Gastrocnemius medialis (tissue), 4 donors: ENCODE measurements at regions not wholly inside any gene's neighbourhood (a gene's known extent, or its start where the extent isn't known, plus 50 kb on each side); places are given as distances from the start of the nearest gene placed in this dataset.

Experiments used
- ATAC-seq, 2 donors: fragments of 150-250 bp; one replicate each; pipeline ENCODE4 v1.9.1; 2016
- DNase-seq, 2 donors: peaks; one replicate each; pipeline ENCODE4 v3.0.0-alpha.2; 2019
- H3K27ac ChIP-seq, 4 donors: fragments of 200-600 bp; sonication (generic); 1 replicate in 1 of 4; 2 replicates in 3 of 4; pipeline ENCODE4 v1.5.1; 2016 to 2018; ENCODE audit warnings: mild to moderate bottlenecking in 2 of 4, moderate library complexity in 1 of 4
- H3K27me3 ChIP-seq, 3 donors: fragments of 200-600 bp; sonication (generic) in 2 of 3; 1 replicate in 1 of 3; 2 replicates in 2 of 3; pipeline versions ENCODE4 v1.5.1 to v1.6.0; 2016 to 2019; ENCODE audit warnings: mild to moderate bottlenecking in 1 of 3, moderate library complexity in 1 of 3
- H3K36me3 ChIP-seq, 2 donors: fragments of 200-600 bp; sonication (generic) in 1 of 2; one replicate each; pipeline ENCODE4 v1.5.1; 2017 to 2018
- H3K4me1 ChIP-seq, 2 donors: fragments of 200-600 bp; sonication (generic) in 1 of 2; one replicate each; pipeline ENCODE4 v1.5.1; 2016 to 2017; ENCODE audit warnings: mild to moderate bottlenecking in 2 of 2
- H3K4me3 ChIP-seq, 4 donors: fragments of 200-600 bp; sonication (generic) in 3 of 4; 1 replicate in 1 of 4; 2 replicates in 3 of 4; pipeline ENCODE4 v1.5.1; 2016 to 2019; ENCODE audit warnings: mild to moderate bottlenecking in 2 of 4
- H3K9me3 ChIP-seq, 3 donors: fragments of 200-600 bp; sonication (generic) in 2 of 3; 1 replicate in 1 of 3; 2 replicates in 2 of 3; pipeline ENCODE4 v1.5.1; 2016 to 2019
- POLR2A ChIP-seq, 2 donors: fragments of 450-650 bp; IDR thresholded peaks; one replicate each; pipeline ENCODE4 v1.6.1; 2017; ENCODE audit warnings: antibody characterized with exemption in 2 of 2, mild to moderate bottlenecking in 2 of 2, moderate library complexity in 2 of 2
- in situ Hi-C, 4 donors: fragments of 200-750 bp; cut with MboI; loops; one replicate each; pipeline versions ENCODE4 v1.15.0 to v1.8.0; 2017; ENCODE audit warnings: low sequenced_read_pairs in 4 of 4
- intact Hi-C: fragments of 100-400 bp; cut with DNase I; formaldehyde crosslinking; loops from one replicate; pipeline ENCODE4 v1.15.1; 2023; ENCODE audit warnings: low total_unique reads
- TF ChIP-seq, protein P1 (sequence below), 5 experiments: fragments of 450-650 bp in 3 of 5; fragments of 200-600 bp in 2 of 5; sonication (generic) in 2 of 5; IDR thresholded peaks in 4 of 5; conservative IDR thresholded peaks in 1 of 5; 1 replicate in 4 of 5; 2 replicates in 1 of 5; pipeline ENCODE4 v1.5.1; 2016 to 2019; ENCODE audit warnings: antibody characterized with exemption in 5 of 5, mild to moderate bottlenecking in 3 of 5, moderate library complexity in 3 of 5

DNA sequence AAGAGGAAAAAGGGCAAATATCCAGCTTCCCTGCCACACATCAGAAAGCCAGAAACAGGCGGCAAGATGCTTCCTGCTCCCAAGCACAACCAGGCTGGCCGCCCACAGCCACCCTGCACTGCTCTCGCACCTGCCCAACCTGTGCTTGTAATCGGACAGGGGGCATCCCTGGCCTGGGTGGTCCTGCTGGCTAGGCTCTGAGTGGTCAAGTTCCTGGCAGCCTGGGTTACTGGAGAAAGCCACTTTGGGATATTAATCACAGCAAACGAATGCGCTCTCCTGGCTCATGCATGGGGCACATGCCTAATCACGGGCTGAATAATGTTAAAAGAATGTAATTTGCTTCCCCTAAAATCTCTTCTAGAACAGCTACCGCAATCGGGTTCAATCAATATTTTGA is 442.4 kb downstream of the MCTP2 start:
- Histone ChIP-seq H3K4me3 (no peak overlapping the region), H3K27me3 (no peaks in the 10 kb centered on the region), H3K27ac (no peak overlapping the region), H3K4me1 (peaks cover 0 to 3% of the 10 kb centered on the region in 2 donors), H3K9me3 (no peaks in the 10 kb centered on the region), H3K36me3 (no peaks in the 10 kb centered on the region)
- DNase-seq (no peak), ATAC-seq (no peak)
- in situ Hi-C loops (no loop called here), intact Hi-C loops (no loop called here)
- TF ChIP-seq, protein P1, sequence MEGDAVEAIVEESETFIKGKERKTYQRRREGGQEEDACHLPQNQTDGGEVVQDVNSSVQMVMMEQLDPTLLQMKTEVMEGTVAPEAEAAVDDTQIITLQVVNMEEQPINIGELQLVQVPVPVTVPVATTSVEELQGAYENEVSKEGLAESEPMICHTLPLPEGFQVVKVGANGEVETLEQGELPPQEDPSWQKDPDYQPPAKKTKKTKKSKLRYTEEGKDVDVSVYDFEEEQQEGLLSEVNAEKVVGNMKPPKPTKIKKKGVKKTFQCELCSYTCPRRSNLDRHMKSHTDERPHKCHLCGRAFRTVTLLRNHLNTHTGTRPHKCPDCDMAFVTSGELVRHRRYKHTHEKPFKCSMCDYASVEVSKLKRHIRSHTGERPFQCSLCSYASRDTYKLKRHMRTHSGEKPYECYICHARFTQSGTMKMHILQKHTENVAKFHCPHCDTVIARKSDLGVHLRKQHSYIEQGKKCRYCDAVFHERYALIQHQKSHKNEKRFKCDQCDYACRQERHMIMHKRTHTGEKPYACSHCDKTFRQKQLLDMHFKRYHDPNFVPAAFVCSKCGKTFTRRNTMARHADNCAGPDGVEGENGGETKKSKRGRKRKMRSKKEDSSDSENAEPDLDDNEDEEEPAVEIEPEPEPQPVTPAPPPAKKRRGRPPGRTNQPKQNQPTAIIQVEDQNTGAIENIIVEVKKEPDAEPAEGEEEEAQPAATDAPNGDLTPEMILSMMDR (IDR thresholded peaks at IDR 0.05 in 4 of 5, conservative IDR thresholded peaks at IDR 0.05 in 1 of 5), result no peak
- TF ChIP-seq POLR2A (IDR thresholded peaks at IDR 0.05), result no peak

DNA sequence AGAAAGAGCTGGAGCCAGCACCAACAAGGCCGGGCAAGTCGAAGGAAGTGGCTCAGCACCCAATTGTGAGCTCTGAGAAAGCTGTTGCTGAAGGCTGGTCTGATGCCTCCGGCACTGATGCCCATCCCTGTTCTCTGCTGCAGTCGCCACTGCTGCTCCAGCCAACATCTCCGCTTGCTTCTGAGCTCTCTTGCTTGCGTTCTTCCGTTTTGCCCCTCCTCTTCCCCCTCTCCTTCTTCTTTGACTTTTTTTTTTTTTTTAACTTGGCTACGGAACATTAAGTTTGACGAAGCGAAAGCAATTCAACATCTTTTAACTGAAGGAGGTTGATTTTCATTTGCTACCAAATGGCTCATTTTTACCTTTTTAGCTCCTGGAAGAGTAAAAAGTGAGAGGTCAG is 442.9 kb downstream of the MCTP2 start:
- ATAC-seq, result no peak
- Histone ChIP-seq H3K36me3 (no peaks in the 10 kb centered on the region), H3K4me1 (peaks cover 0 to 3% of the 10 kb centered on the region in 2 donors), H3K4me3 (no peak overlapping the region), H3K9me3 (no peaks in the 10 kb centered on the region), H3K27me3 (no peaks in the 10 kb centered on the region), H3K27ac (no peak overlapping the region)
- in situ Hi-C loops (no loop called here), intact Hi-C loops (no loop called here)
- TF ChIP-seq, protein P1 (IDR thresholded peaks at IDR 0.05 in 4 of 5, conservative IDR thresholded peaks at IDR 0.05 in 1 of 5), result no peak
- TF ChIP-seq POLR2A (IDR thresholded peaks at IDR 0.05), result no peak
- DNase-seq, result no peak

- ATAC-seq, result no peak
- in situ Hi-C loops (no loop called here), intact Hi-C loops (no loop called here)
- no peak overlapping the region for H3K27ac ChIP-seq
- no peak overlapping the region for H3K4me3 ChIP-seq
- H3K4me1 ChIP-seq, result peaks cover 0 to 2% of the 10 kb centered on the region in 2 donors
- no peaks in the 10 kb centered on the region for H3K9me3 ChIP-seq
- TF ChIP-seq, protein P1 (IDR thresholded peaks at IDR 0.05 in 4 of 5, conservative IDR thresholded peaks at IDR 0.05 in 1 of 5), result no peak
- TF ChIP-seq POLR2A (IDR thresholded peaks at IDR 0.05), result no peak
- no peak for DNase-seq
- no peaks in the 10 kb centered on the region for H3K27me3 ChIP-seq
- H3K36me3 ChIP-seq, result no peaks in the 10 kb centered on the region
Measured at GRCh38 chr15:94677202-94677790, 445.9 kb downstream of the MCTP2 start.

DNA sequence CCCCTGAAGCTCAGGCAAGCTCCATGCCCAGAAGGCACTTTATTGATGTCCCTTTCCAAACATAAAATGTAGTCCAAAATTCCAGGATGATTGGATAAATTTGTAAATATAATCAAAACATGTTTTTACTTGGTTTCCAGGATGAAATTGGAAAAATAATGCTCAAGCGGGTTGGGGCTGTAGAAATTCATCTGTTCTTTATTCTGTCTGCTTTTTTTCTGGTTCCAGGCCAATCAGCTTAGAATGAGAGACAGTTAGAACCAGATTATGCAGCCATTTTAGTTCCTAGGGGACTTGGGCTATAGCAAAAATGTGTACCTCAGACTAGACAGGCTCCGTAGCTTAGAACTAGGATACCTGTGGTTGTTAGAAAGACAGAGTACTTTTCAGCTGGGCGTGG is 450.8 kb downstream of the MCTP2 start:
- Histone ChIP-seq H3K9me3 (no peaks in the 10 kb centered on the region), H3K36me3 (no peaks in the 10 kb centered on the region), H3K27ac (no peak overlapping the region), H3K4me3 (no peak overlapping the region), H3K4me1 (no peaks in the 10 kb centered on the region), H3K27me3 (no peaks in the 10 kb centered on the region)
- in situ Hi-C loops, result no loop called here
- intact Hi-C loops, result no loop called here
- TF ChIP-seq, protein P1 (IDR thresholded peaks at IDR 0.05 in 4 of 5, conservative IDR thresholded peaks at IDR 0.05 in 1 of 5), result no peak
- no peak for TF ChIP-seq POLR2A (IDR thresholded peaks at IDR 0.05)
- no peak for DNase-seq
- ATAC-seq, result no peak

DNA sequence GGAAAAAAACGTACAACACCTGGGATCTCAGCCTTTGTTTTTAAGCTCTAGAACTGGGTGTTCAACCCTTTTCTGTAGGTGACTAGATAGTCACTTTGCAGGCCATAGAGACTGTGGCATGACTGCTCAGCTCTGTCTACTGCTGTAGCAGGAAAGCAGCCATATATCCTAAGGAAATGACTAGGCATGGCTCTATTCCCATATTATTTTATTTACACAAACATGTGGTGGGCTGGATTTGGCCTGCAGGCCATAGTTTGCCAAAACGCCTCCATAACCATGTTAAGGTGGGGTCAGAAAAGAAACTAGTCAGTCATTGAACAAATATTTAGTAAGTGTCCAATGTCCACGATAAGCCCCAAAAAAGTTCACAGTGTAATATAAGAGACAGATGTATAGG is 452.5 kb downstream of the MCTP2 start:
- no peaks in the 10 kb centered on the region for H3K36me3 ChIP-seq
- no peak for TF ChIP-seq POLR2A (IDR thresholded peaks at IDR 0.05)
- TF ChIP-seq, protein P1 (IDR thresholded peaks at IDR 0.05 in 4 of 5, conservative IDR thresholded peaks at IDR 0.05 in 1 of 5), result no peak
- ATAC-seq (no peak), DNase-seq (no peak)
- no peaks in the 10 kb centered on the region for H3K4me1 ChIP-seq
- no peaks in the 10 kb centered on the region for H3K9me3 ChIP-seq
- no peak overlapping the region for H3K27ac ChIP-seq
- no peaks in the 10 kb centered on the region for H3K27me3 ChIP-seq
- intact Hi-C loops (no loop called here), in situ Hi-C loops (no loop called here)
- no peak overlapping the region for H3K4me3 ChIP-seq
